SK-N-MC (cell line): ENCODE measurements at regions not wholly inside any gene's neighbourhood (a gene's known extent, or its start where the extent isn't known, plus 50 kb on each side); places are given as distances from the start of the nearest gene placed in this dataset.

Experiments
- EZH2 ChIP-seq: fragments of 200-600 bp; sonication (generic); IDR thresholded peaks from one replicate; pipeline ENCODE4 v1.6.1; 2017; ENCODE audit warnings: antibody characterized with exemption
- FOXP2 ChIP-seq: optimal IDR thresholded peaks from 2 replicates; pipeline ENCODE3; 2011; ENCODE audit warnings: mild to moderate bottlenecking, moderate library complexity; ENCODE audit not compliant: insufficient read depth; ENCODE audit errors: extremely low read length, control extremely low read depth
- POLR2AphosphoS5 ChIP-seq: IDR thresholded peaks from 2 replicates; pipeline ENCODE4 v1.6.1; 2012; ENCODE audit warnings: mild to moderate bottlenecking, low read depth, low read length, borderline replicate concordance

DNA sequence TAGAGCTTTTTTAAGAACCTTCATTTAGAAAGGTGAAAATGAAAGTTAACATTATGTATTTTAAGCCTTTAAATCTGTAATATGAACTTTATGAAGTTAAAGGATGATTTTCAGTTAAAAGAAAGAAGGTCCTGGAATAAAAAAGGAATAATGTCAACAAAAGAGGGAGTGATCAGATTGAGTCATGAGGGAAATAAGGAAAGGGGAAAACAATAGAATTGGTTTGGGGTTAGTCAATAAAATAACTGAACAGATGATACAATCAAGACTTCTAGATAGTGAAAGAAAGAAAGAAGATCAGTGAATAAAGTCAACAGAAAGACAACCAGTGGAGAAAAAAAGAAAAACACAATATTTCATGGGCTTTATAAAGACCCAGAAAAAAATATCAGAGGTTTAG lies 291.6 kb upstream of the ARSJ start:
- TF ChIP-seq EZH2 (no peak), POLR2AphosphoS5 (no peak), FOXP2 (no peak)
